GM23248 (cell line): ENCODE measurements at regions not wholly inside any gene's neighbourhood (a gene's known extent, or its start where the extent isn't known, plus 50 kb on each side); places are given as distances from the start of the nearest gene placed in this dataset.
"Not testable (repeated sequence)": the region's sequence is repeated elsewhere in the genome, so short reads cannot be mapped to it uniquely, and the experiment has no call there.

Experiments used
- EZH2 ChIP-seq: fragments of 200-600 bp; sonication (generic); IDR thresholded peaks from 2 replicates; pipeline ENCODE4 v1.6.1; 2018; ENCODE audit warnings: antibody characterized with exemption, mild to moderate bottlenecking; ENCODE audit not compliant: insufficient read depth, poor library complexity, severe bottlenecking
- EZH2phosphoT487 ChIP-seq: fragments of 200-600 bp; sonication (generic); IDR thresholded peaks from 2 replicates; pipeline ENCODE4 v1.6.1; 2018; ENCODE audit warnings: antibody characterized with exemption, moderate library complexity, mild to moderate bottlenecking, low read depth; ENCODE audit not compliant: insufficient read depth

- TF ChIP-seq EZH2phosphoT487, EZH2: not testable (repeated sequence)
These were observed 241.1 kb downstream of the GOLGA6L6 start for GRCh38 chr15:20300351-20301040.
